HEK293T (cell line): ENCODE measurements at regions not wholly inside any gene's neighbourhood (a gene's known extent, or its start where the extent isn't known, plus 50 kb on each side); places are given as distances from the start of the nearest gene placed in this dataset.

ENCODE experiments used
- CTCF ChIA-PET: fragments of 350-600 bp; formaldehyde crosslinking; extraction: SDS; loops from one replicate; lab custom pipeline; 2021; ENCODE audit warnings: antibody characterized with exemption, inconsistent platforms; lab: Yijun Ruan, JAX
- POLR2A ChIA-PET: fragments of 350-600 bp; formaldehyde crosslinking; extraction: SDS; loops from one replicate; lab custom pipeline; 2020; ENCODE audit warnings: antibody characterized with exemption, inconsistent platforms; lab: Yijun Ruan, JAX
- DNase-seq: peaks from one replicate; pipeline ENCODE4 v3.0.0; 2012; ENCODE audit warnings: mixed read lengths; ENCODE audit errors: extremely low spot score
- ARNT ChIP-seq: fragments of 450-650 bp; IDR thresholded peaks from 2 replicates; pipeline ENCODE4 v1.6.1; 2017; ENCODE audit warnings: mild to moderate bottlenecking
- BHLHE40 ChIP-seq: fragments of 450-650 bp; IDR thresholded peaks from 2 replicates; pipeline ENCODE4 v1.6.1; 2016; ENCODE audit warnings: mild to moderate bottlenecking, moderate library complexity, borderline replicate concordance
- CTBP1 ChIP-seq: fragments of 450-650 bp; IDR thresholded peaks from 2 replicates; pipeline ENCODE4 v1.6.1; 2016; ENCODE audit warnings: borderline replicate concordance
- ELF4 ChIP-seq: fragments of 450-650 bp; IDR thresholded peaks from 2 replicates; pipeline ENCODE4 v1.6.1; 2017; ENCODE audit warnings: antibody characterized with exemption
- FOXA1 ChIP-seq: fragments of 450-650 bp; IDR thresholded peaks from 2 replicates; pipeline ENCODE4 v1.6.1; 2016; ENCODE audit warnings: mild to moderate bottlenecking
- FOXK2 ChIP-seq: fragments of 450-650 bp; IDR thresholded peaks from 2 replicates; pipeline ENCODE4 v1.6.1; 2016; ENCODE audit warnings: mild to moderate bottlenecking
- FOXM1 ChIP-seq: fragments of 450-650 bp; IDR thresholded peaks from 2 replicates; pipeline ENCODE4 v1.6.1; 2017; ENCODE audit warnings: mild to moderate bottlenecking, borderline replicate concordance
- HDGF ChIP-seq: fragments of 450-650 bp; IDR thresholded peaks from 2 replicates; pipeline ENCODE4 v1.6.1; 2017; ENCODE audit warnings: antibody characterized with exemption, borderline replicate concordance
- L3MBTL2 ChIP-seq: fragments of 450-650 bp; conservative IDR thresholded peaks from 2 replicates; pipeline ENCODE4 v1.6.1; 2016; ENCODE audit warnings: mild to moderate bottlenecking
- LEF1 ChIP-seq: fragments of 450-650 bp; IDR thresholded peaks from 2 replicates; pipeline ENCODE4 v1.6.1; 2017; ENCODE audit warnings: mild to moderate bottlenecking, borderline replicate concordance
- NFRKB ChIP-seq: fragments of 450-650 bp; IDR thresholded peaks from 2 replicates; pipeline ENCODE4 v1.6.1; 2016; ENCODE audit warnings: mild to moderate bottlenecking, moderate library complexity
- SP1 ChIP-seq: fragments of 450-650 bp; IDR thresholded peaks from 2 replicates; pipeline ENCODE4 v1.6.1; 2017
- SUZ12 ChIP-seq: fragments of 450-650 bp; IDR thresholded peaks from 2 replicates; pipeline ENCODE4 v1.6.1; 2016; ENCODE audit warnings: mild to moderate bottlenecking
- TARDBP ChIP-seq: fragments of 450-650 bp; IDR thresholded peaks from 2 replicates; pipeline ENCODE4 v1.6.1; 2016
- ZNF384 ChIP-seq: fragments of 450-650 bp; IDR thresholded peaks from 2 replicates; pipeline ENCODE4 v1.6.1; 2016
- TF ChIP-seq, protein P1 (sequence below): fragments of 450-650 bp; IDR thresholded peaks from 2 replicates; pipeline ENCODE4 v1.6.1; 2016

GRCh38 chr18:44135741-44136140 is 544.9 kb upstream of the SETBP1 start:
- DNase-seq = no peak
- ChIA-PET CTCF (no interaction called here), POLR2A (no interaction called here)
- TF ChIP-seq FOXK2 = no peak
- no peak for TF ChIP-seq SUZ12
- no peak for TF ChIP-seq HDGF
- TF ChIP-seq FOXA1 = no peak
- no peak for TF ChIP-seq L3MBTL2
- no peak for TF ChIP-seq ARNT
- TF ChIP-seq BHLHE40 = no peak
- no peak for TF ChIP-seq NFRKB
- no peak for TF ChIP-seq FOXM1
- TF ChIP-seq, protein P1, sequence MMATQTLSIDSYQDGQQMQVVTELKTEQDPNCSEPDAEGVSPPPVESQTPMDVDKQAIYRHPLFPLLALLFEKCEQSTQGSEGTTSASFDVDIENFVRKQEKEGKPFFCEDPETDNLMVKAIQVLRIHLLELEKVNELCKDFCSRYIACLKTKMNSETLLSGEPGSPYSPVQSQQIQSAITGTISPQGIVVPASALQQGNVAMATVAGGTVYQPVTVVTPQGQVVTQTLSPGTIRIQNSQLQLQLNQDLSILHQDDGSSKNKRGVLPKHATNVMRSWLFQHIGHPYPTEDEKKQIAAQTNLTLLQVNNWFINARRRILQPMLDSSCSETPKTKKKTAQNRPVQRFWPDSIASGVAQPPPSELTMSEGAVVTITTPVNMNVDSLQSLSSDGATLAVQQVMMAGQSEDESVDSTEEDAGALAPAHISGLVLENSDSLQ = no peak
- no peak for TF ChIP-seq CTBP1

GRCh38 chr18:44136326-44136725 is 544.4 kb upstream of the SETBP1 start:
- ChIA-PET CTCF (no interaction called here), POLR2A (no interaction called here)
- no peak for DNase-seq
- no peak for TF ChIP-seq ZNF384
- no peak for TF ChIP-seq ARNT
- no peak for TF ChIP-seq ELF4
- TF ChIP-seq HDGF = no peak
- no peak for TF ChIP-seq TARDBP
- TF ChIP-seq FOXK2 = no peak
- TF ChIP-seq SP1 = no peak
- no peak for TF ChIP-seq BHLHE40
- TF ChIP-seq NFRKB = no peak
- no peak for TF ChIP-seq FOXA1
- no peak for TF ChIP-seq FOXM1
- TF ChIP-seq CTBP1 = no peak
- no peak for TF ChIP-seq SUZ12
- TF ChIP-seq, protein P1 = no peak
- TF ChIP-seq LEF1 = no peak
- no peak for TF ChIP-seq L3MBTL2

GRCh38 chr18:44143072-44143471 is 537.6 kb upstream of the SETBP1 start:
- ChIA-PET POLR2A (no interaction called here), CTCF (interaction anchor here (0.5 kb wide), 1 partner anchor 538 kb away, joined by 4 read pairs; the partner anchor contains the start of gene SETBP1)
- DNase-seq = no peak
- TF ChIP-seq FOXK2 (no peak), ARNT (no peak), SUZ12 (no peak), ELF4 (no peak), LEF1 (no peak), FOXA1 (no peak), HDGF (no peak), FOXM1 (no peak), ZNF384 (no peak), BHLHE40 (no peak), L3MBTL2 (no peak), NFRKB (no peak), CTBP1 (no peak), SP1 (no peak), TARDBP (no peak)
- TF ChIP-seq, protein P1 = no peak

DNA sequence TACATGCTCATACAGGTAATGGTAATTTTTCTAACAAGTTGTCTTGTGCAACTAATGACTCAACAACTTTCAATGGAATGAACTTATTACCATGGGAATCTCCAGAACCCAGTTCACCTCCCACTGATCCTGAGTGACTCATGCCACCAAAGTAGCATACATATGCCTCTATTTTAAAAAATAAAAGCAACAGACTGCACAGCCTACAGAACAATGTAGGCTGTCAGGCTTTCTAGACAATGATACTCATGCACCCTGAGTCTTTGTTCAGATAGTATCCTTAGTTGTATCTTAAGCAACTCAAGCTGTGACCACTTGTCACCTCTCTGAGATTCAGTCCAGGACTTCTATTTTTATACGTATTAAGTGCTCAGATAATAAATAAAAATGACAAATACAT is 531.0 kb upstream of the SETBP1 start:
- DNase-seq = no peak
- POLR2A ChIA-PET = no interaction called here
- no peak for TF ChIP-seq FOXK2
- no peak for TF ChIP-seq SP1
- TF ChIP-seq NFRKB = no peak
- TF ChIP-seq BHLHE40 = no peak
- TF ChIP-seq L3MBTL2 = no peak
- TF ChIP-seq FOXM1 = no peak
- no peak for TF ChIP-seq TARDBP
- TF ChIP-seq LEF1 = no peak
- TF ChIP-seq, protein P1 = no peak
- no peak for TF ChIP-seq FOXA1
- no peak for TF ChIP-seq HDGF
- TF ChIP-seq SUZ12 = no peak
- no peak for TF ChIP-seq ARNT
- TF ChIP-seq ZNF384 = no peak
- no peak for TF ChIP-seq ELF4
- TF ChIP-seq CTBP1 = no peak
- CTCF ChIA-PET = no interaction called here

- DNase-seq = no peak
- TF ChIP-seq FOXK2 (no peak), SP1 (no peak), FOXA1 (no peak), HDGF (no peak), CTBP1 (no peak), ELF4 (no peak), ARNT (no peak), FOXM1 (no peak), NFRKB (no peak), L3MBTL2 (no peak), BHLHE40 (no peak), ZNF384 (no peak), SUZ12 (no peak), LEF1 (no peak), TARDBP (no peak)
- TF ChIP-seq, protein P1 = no peak
- ChIA-PET POLR2A (no interaction called here), CTCF (no interaction called here)
Observed at GRCh38 chr18:44153981-44154380, 526.7 kb upstream of the SETBP1 start.
